ENCODE measurements at regions not wholly inside any gene's neighbourhood (a gene's known extent, or its start where the extent isn't known, plus 50 kb on each side); places are given as distances from the start of the nearest gene placed in this dataset.

GRCh38 chr22:27602390-27602789 is 199.2 kb downstream of the MN1 start:
- Mint-ChIP-seq H3K4me3 (no peak overlapping the region), H3K27ac (no peak overlapping the region; a peak in 1 of 7 replicates)
- no CpG with 5 or more reads among the region's 6 CpGs for WGBS (ENCODE audit: extremely low coverage, insufficient read length, low lambda C conversion rate)

More at GRCh38 chr22:27602390-27602789, 199.2 kb downstream of the MN1 start:
- no peaks in the 10 kb centered on the region for H3K79me2 ChIP-seq (ENCODE audit: insufficient read depth, low read length)
- H3K4ac ChIP-seq (ENCODE audit: low read depth, low read length): no peak overlapping the region
- TF ChIP-seq CTCF (conservative IDR thresholded peaks at IDR 0.05): no peak
- no peak overlapping the region for H2BK20ac ChIP-seq (ENCODE audit: low read depth, low read length, poor library complexity, severe bottlenecking)
- H4K5ac ChIP-seq (ENCODE audit: insufficient read length, low read depth, low read length): no peak overlapping the region
- H3K23ac ChIP-seq (ENCODE audit: insufficient read length, low read depth, low read length): no peak overlapping the region
- Mint-ChIP-seq H3K4me1 (peaks cover 0 to 27% of the 10 kb centered on the region in 2 experiments; a peak in 2 of 4 replicates), H3K27me3 (ENCODE audit: low read depth) (peaks cover 13% of the 10 kb centered on the region), H3K36me3 (ENCODE audit: insufficient read depth in 1 of 3, low read depth in 3 of 3) (no peaks in the 10 kb centered on the region; a peak in 1 of 7 replicates), H3K9me3 (no peaks in the 10 kb centered on the region)
- no peak overlapping the region for H4K8ac ChIP-seq (replicated peaks; ENCODE audit: insufficient read length, low read depth, low read length)
- H3K4me1 ChIP-seq (ENCODE audit: insufficient read depth, low read length): no peaks in the 10 kb centered on the region
- peak; percentile 58 for DNase-seq
- no peak overlapping the region for H2BK15ac ChIP-seq (ENCODE audit: low read depth, low read length)
- no peaks in the 10 kb centered on the region for H3K23me2 ChIP-seq (ENCODE audit: insufficient read length, low read depth, low read length, poor library complexity, severe bottlenecking)
- H2AFZ ChIP-seq (ENCODE audit: low read length): no peak overlapping the region
- H3K4me2 ChIP-seq (ENCODE audit: insufficient read depth, insufficient read length, low read length): no peak overlapping the region
- H3K14ac ChIP-seq (ENCODE audit: insufficient read depth, low read length): no peak overlapping the region
- H2AK5ac ChIP-seq (ENCODE audit: insufficient read length, low read length): no peak overlapping the region
- no peaks in the 10 kb centered on the region for H3K27me3 ChIP-seq (ENCODE audit: insufficient read depth, low read length)
- H3K27ac ChIP-seq (ENCODE audit: insufficient read length, low read depth, low read length): no peak overlapping the region
- no peak overlapping the region for H3T11ph ChIP-seq (ENCODE audit: low read length)
- no peak overlapping the region for H2BK120ac ChIP-seq (ENCODE audit: low read depth, low read length, poor library complexity, severe bottlenecking)
- no peak overlapping the region for H2BK12ac ChIP-seq (ENCODE audit: insufficient read length, low read depth, low read length)
- no peaks in the 10 kb centered on the region for H3K9me3 ChIP-seq (ENCODE audit: control insufficient read depth, low read depth, low read length)
- H3K9ac ChIP-seq (ENCODE audit: extremely low read depth, insufficient read length, low read length): no peak overlapping the region
- H3K79me1 ChIP-seq (ENCODE audit: insufficient read depth, low read depth, low read length, poor library complexity, severe bottlenecking): no peaks in the 10 kb centered on the region
- no peaks in the 10 kb centered on the region for H4K20me1 ChIP-seq (ENCODE audit: control insufficient read depth, insufficient read depth, insufficient read length)
- no peak overlapping the region for H3K56ac ChIP-seq (ENCODE audit: insufficient read length, low read depth, low read length)
- no peak overlapping the region for H3K18ac ChIP-seq (ENCODE audit: insufficient read length, low read depth, low read length)
- H4K91ac ChIP-seq (ENCODE audit: insufficient read length, low read depth, low read length): no peak overlapping the region
- no peak overlapping the region for H2BK5ac ChIP-seq (ENCODE audit: insufficient read length, low read length)
